ENCODE measurements at regions not wholly inside any gene's neighbourhood (a gene's known extent, or its start where the extent isn't known, plus 50 kb on each side); places are given as distances from the start of the nearest gene placed in this dataset.

- no peaks in the 10 kb centered on the region for H3K9me3 ChIP-seq (replicated peaks; ENCODE audit: control insufficient read depth, insufficient read depth, low read depth, low read length)
- ATAC-seq (no peak), DNase-seq (ENCODE audit: extremely low read depth in 1 of 4, low spot score in 3 of 4) (no peak), FAIRE-seq (no peak)
- H3K36me3 ChIP-seq (ENCODE audit: control insufficient read depth, insufficient read depth, low read length) = no peaks in the 10 kb centered on the region
- H3K9ac ChIP-seq (ENCODE audit: insufficient read depth in 1 of 2, low read depth in 2 of 2, low read length in 2 of 2) = no peak overlapping the region
- H3K9me1 ChIP-seq (ENCODE audit: control insufficient read depth, insufficient read depth, low read length) = no peaks in the 10 kb centered on the region
- no peak overlapping the region for H2AFZ ChIP-seq (ENCODE audit: low read depth, low read length)
- no peak for TF ChIP-seq ZFP36 (IDR thresholded peaks at IDR 0.05; ENCODE audit: low read depth, low read length, partially characterized antibody)
- TF ChIP-seq U2AF1 (optimal IDR thresholded peaks at IDR 0.05; ENCODE audit: low read depth, low read length) = no peak
- no peak for TF ChIP-seq CHD4 (IDR thresholded peaks at IDR 0.05; ENCODE audit: insufficient read depth, insufficient replicate concordance, low read depth, low read length, poor library complexity, severe bottlenecking)
- no peak for TF ChIP-seq RBFOX2 (IDR thresholded peaks at IDR 0.05; ENCODE audit: low read depth, low read length)
- TF ChIP-seq ZNF518B (CRISPR knock-in tag; IDR thresholded peaks at IDR 0.05) = no peak
- intact Hi-C loops (cut with micrococcal nuclease) = no loop called here
- no peak overlapping the region for H3K4me3 ChIP-seq
- H3K4me2 ChIP-seq (ENCODE audit: insufficient read depth, low read length) = no peak overlapping the region
- ChIA-PET CTCF (ENCODE audit: low intra/inter-chr PET ratio) (no interaction called here), POLR2A (no interaction called here)
- no peak overlapping the region for H3K27ac ChIP-seq (ENCODE audit: extremely low read depth, low read depth, low read length)
- in situ Hi-C loops (cut with MboI) = no loop called here
- H3K79me2 ChIP-seq (ENCODE audit: control insufficient read depth, insufficient read depth, low read length) = no peaks in the 10 kb centered on the region
- H3K4me1 ChIP-seq (replicated peaks in 1 of 2; ENCODE audit: control insufficient read depth in 2 of 2, insufficient read depth in 2 of 2, low read length in 2 of 2) = no peaks in the 10 kb centered on the region
- no peaks in the 10 kb centered on the region for H4K20me1 ChIP-seq (replicated peaks; ENCODE audit: control insufficient read depth, insufficient read depth, low read length)
- H3K27me3 ChIP-seq (ENCODE audit: control insufficient read depth in 2 of 2, insufficient read depth in 2 of 2, low read length in 2 of 2) = no peaks in the 10 kb centered on the region
- BruUV-seq (replicated peaks) = no TSS peak
- WGBS (ENCODE audit: insufficient coverage, low coverage, missing lambda C conversion rate) = 1% methylated on average over 5 of the region's 5 CpGs
Measured at GRCh38 chr4:129531253-129531652, 435.3 kb downstream of the C4orf33 start.
